GM18499 (cell line): ENCODE measurements at regions not wholly inside any gene's neighbourhood (a gene's known extent, or its start where the extent isn't known, plus 50 kb on each side); places are given as distances from the start of the nearest gene placed in this dataset.
"Not testable (repeated sequence)": the region's sequence is repeated elsewhere in the genome, so short reads cannot be mapped to it uniquely, and the experiment has no call there.

Experiments used
- ATAC-seq: cut with Tn5 transposase; IDR thresholded peaks from one replicate; pipeline ENCODE4 v1.9.1; 2021; ENCODE audit warnings: moderate number of reproducible peaks; ENCODE audit not compliant: insufficient read depth, unreplicated experiment

DNA sequence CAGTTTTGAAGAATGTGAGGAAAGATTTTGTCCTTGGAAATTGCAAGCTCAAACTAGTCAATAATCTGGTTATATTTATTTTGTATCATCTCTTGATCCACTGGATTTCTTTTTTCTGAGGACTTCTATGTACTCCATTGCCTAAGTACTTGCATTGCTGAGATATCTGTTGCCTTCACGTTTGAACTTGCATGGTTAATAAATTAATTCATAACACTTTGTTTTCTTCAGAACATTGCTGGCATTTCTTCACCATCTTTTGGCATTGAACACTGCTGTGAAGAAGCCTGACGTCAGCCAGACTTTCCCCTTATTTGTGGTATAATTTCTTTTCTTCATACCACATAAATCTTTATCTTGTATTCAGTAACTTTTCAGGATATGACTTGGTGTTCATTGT, 246.0 kb upstream of the KIF2A start:
- no peak for ATAC-seq

DNA sequence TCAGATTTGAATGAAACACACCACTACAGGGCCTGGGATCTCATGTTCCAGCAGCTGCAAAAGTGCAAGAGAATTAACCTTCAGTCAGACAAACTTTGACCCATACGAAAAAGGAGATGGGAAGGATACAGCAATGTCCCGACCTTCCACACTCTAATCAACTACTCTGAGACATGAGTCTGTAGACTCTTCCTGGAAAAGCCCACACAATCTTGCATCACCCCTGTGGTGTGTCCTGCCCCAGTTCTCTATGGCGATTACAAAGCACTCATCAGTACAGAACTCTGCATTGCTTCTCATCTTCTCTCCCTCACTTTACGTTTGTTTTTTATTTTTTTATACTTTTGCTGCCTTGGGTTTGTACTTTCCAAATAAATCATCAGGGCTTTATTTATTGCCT, 241.0 kb upstream of the KIF2A start:
- ATAC-seq, result no peak

DNA sequence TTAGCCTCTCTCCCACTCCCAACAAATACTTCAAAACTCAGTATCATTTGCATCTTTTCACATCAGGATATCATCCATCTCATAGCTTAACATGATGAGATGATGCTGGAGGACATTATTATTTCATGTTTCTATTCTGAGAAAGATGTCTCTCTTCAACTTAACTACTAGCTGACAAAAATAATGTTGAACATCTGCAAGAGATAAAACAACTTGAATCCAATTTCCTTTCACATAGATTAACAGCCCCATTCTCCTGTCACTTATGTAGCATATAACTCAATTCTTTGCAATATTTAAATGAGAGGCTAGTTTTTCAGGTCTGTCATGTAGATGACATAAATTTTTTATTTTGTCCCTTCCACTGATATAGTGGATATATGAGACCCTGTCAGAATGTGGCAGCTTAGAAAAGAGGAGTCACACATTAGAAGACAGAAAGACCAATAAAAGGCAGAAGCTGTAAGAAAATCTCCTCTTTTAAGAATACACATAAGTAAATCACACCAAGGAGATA, 239.2 kb upstream of the KIF2A start:
- no peak for ATAC-seq

DNA sequence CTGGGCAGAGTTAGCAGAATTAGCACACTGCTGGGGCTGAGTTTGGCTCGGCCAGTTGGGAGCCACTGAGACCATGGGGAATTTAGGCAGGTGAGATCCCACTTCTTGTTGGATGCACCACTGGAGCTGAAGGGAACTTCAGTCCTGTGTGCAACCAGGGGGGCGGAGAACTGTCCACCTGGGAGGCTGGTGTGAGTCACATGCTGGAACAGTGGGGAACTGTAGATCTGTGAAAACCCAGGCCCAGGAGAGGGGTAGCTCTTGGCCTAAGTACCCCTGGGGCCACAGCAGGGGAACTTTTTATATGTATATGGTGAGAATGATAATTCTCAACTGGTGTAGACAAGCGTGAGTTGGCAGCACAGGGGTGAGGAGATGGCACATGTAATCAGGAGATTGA, 237.5 kb upstream of the KIF2A start:
- ATAC-seq, result no peak

DNA sequence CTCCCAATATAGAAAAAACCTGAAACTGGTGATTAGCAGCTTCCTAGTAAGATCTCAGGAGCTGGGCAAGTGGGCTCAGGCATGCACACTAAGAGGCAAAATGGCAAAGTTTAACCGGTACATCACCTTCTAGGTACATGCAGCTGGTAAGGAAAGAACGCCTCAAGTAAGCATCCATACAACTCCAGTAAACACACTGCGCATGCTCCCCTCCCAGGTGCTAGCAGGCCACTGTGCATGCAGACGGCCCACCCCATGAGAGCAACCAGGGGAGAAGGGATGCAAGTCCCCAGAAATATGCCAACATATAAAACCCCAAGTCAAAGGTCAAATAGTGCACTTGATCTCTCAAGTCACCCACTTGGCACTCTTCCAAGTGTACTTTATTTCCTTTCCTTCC, 228.6 kb upstream of the KIF2A start:
- no peak for ATAC-seq

DNA sequence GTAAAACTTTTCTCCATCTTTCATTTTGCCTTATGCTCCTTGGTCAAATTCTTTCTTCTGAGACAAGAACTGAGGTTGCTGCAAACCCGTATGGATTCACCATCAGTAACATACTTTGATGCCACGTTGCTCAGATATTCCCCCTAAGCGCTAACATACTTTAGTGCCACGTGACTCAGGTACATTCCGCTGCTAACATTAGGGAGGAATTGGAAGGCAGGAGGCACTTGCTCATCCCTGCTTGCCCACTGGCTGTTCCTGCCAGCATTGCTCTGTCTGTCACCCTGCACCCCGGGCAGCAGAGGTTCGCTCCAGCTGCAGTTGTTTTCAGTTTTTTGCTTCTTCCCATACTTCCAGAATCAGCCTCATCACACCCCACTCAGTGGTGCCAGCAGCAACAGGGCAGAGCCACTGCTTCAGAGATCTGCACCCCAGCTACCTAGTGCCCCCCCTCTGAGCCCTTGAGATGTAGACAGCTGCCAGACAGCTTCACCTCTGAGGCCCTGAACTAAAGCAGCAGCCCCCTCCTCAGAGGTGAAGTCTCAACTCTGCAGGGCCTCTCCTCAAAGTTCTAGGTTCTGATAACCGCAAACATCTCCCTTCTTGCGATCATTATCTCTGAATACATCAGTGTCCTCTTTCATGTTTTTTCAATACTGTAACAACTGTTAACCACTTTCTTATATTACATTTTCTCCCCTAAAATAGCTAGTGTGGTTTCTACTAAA, 228.0 kb upstream of the KIF2A start:
- ATAC-seq, result no peak

DNA sequence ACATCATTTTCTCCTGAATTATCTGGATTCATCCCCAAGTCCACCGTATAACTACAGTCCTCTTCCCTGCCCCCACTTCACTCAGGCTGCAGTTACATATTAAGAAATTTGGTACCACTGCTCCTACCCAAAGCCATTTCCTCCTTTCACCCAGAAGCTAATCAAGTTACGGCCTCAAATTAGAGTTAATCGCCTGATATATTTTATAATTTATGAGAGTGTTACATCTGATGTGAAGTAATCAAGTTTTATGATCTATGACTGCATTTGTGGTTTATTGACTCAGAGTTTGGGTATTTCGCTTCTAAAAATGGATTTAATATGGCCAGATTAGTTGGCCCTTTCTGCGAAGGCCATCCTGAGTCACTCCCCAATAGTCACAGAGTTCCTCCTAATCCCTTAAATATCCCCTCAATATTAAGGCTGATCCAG, 223.6 kb upstream of the KIF2A start:
- ATAC-seq, result no peak

DNA sequence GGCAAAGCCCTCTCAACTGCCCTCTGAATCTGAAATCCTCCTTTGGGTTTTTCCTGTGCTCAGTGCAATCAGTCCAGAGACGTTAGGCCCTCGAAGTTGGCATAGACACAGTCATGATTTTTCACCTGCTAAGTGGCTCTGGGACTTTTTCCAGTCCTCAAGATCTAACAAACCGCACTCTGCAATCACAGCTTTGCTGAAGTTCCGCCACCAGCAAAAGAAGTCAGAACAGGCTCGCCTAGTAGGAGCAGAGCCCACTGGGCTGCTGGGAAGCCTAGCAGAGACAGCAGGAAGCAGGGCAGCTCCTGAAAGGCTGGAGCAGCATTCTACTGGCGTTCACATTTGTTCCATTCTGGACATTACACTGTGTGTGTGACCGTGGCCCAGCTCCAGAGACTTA, 222.8 kb upstream of the KIF2A start:
- no peak for ATAC-seq

DNA sequence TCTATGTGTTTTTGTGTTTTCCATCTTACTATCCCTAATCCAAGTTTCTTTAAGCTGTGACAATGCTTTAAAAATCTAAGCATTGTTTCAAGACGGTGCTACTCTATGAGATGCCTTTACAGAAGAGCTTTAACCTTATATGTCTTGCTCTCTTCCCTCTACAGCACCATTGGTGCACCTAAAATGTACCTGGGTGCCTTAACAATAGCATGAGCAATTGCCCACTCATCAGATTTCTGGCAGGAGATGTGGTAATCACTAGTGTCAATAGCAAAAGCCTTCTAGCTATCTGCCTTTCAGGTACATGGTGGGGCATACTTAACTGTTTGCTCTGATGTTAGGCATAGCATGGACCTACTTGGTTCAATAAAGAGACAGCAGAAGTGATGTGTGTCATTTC, 222.3 kb upstream of the KIF2A start:
- ATAC-seq, result no peak

DNA sequence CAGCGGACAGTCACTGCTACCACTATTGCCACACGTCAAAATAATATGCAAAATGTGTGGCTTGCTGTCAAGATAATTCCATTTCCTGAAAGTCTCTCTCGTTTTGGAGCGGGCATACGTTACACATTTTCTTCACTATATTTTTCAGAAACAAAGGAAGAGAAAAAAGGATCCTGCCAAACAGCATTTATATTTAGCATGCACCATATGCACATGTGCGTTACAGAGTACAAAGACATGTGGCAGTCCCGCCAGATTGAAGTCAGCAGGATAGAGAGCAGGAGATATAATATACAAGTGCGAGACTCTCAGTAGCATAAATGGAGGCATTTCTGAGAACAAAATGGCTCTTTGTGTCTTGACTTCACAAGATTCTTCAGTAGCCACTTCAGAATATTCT, 221.6 kb upstream of the KIF2A start:
- no peak for ATAC-seq

DNA sequence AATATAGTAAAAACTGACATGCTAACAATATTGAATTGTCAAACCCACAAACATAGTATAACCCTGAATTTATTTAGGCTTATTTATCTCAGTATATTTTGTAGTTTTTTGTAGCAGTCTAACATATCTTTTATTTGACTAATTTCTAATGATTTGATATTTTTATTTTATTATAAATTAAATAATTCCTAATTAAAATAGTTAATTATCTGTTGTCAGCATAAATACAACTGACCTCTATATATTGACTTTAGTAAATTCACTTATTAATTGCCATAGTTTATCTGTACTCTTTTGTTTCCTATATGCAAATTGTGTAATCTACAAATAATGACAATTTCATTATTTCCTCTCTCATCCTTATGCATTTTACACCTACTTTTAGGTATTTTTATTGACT, 215.1 kb upstream of the KIF2A start:
- no peak for ATAC-seq

DNA sequence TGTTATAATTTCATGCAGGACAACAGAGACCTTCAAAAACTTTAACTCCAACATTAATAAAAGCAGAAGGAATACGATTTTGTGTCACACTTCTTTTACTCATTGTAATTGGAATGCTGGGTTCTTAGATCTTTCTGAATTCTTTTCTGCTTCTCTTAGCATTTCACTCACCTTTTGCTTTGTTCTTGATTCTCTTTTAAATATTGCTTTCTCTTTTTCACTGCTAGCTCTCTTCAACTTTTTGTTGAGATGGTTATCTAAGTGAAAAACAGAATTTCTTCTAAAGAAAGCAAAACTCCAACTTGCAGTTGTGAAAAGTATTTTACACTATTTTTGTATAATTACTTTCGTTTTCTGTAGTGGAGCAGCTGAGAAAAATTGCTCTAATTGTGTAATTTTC, 212.6 kb upstream of the KIF2A start:
- no peak for ATAC-seq

DNA sequence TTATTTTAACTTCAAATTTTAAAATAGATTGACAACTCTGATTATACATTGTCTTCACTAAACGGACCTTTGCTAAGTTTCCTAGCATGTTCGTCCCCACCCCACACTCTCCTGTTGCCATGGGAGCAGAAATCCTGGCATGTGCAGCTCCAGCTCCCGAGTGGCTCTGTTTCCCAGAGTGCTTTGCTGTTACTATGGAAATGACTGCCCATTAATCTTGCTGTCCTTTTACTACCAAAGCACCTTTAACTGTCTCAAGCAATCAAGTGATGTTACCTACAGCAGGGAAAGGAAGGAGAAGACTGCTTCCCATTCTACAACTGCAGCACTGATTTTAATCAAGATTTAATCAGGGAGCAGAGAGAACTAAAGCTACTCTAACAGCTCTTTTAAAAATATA, 212.0 kb upstream of the KIF2A start:
- no peak for ATAC-seq

DNA sequence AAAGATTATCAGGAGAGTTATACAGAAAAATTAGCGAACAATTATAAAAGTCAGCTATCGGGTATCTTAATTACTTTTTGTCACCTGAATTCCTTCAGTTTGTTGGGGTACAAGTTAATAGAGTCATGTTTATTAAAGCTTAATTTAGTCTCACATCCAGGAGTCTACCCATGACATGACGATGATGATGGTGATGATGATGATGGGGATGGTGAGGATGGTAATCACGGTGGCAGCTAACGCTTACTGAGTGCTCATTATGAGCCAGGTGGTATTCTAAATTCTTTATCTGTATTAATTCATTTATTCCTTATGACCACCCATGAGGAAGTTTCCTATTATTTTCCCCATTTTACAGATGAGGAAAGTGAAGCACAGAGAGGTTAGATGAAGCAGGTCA, 208.6 kb upstream of the KIF2A start:
- no peak for ATAC-seq

DNA sequence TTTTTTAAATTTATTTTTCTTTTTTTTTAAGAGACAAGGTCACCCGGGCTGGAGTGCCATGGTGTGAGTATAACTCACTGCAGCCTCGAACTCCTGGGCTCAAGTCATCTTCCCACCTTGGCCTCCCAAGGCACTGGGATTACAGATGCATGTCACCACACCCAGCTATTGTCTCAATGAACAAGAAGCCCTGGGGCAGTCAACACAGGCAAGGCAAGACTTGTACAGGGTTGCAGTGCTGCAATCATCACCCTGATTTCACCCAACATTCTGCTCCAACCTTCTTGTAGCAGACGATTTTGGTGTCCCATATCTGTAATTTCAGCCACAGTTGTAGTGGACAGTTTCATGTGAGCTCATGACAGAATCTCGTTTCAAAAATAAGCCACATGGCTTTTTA, 205.8 kb upstream of the KIF2A start:
- no peak for ATAC-seq

DNA sequence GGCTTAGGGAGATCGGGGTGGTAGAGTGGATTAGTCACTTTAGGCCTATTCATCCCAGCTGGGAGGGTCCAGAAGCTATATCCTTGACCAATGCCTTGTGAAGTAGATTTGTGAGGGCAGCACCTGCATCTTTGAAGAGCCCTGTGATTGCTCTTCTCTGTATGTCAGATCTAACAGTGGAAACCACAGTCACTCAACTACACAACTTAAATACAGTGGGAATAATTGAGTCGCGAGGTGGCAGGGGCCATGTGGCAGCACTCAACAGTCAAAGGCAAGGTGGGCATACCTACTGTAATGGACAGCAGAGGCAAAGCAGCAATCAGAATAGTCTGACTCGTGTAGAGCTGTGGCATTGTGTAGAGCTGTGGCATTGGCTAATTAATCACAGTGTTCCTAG, 202.1 kb upstream of the KIF2A start:
- ATAC-seq, result not testable (repeated sequence)

DNA sequence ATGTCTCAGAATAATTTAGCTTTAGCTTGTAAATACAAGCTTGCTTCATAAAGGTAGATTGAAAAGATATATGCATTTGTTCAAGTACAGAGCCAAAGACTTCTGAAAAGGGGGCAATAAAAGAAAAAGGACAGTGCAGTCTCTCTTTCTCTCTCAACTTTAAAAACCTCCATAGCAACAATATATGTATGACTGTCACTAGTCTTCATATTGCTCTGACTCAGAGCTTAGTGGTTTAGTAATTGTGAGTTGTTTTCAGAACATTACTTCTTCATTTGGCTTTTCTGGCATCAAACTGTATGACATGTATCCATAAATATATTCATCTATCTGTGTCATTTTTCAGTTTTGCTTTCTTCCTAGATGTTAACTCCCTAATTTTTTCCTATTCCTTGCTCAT, 194.6 kb upstream of the KIF2A start:
- ATAC-seq, result no peak

DNA sequence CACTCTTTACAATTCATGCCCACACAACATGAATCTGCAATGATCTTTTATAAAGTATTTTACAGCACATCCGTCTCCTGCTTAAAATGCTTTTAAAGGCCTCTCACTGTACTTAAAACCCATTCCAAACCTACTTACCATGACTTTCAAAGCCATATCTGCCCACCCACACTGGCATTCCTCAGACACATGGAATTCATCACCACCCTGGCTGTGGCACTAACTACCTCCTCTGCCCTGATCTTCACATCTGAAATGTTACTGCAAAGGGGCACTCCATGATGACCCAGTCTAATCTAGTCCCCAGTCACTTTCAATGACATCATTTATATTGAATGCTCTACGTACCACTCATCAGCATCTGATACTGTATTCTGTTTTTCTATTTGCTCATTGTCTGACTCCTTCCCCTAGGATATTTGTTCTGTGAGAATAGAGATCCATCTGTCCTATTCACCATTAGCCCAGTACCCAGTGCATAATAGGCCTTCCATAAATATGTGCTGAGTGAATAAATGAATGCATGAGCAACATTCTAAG, 193.2 kb upstream of the KIF2A start:
- ATAC-seq, result no peak

DNA sequence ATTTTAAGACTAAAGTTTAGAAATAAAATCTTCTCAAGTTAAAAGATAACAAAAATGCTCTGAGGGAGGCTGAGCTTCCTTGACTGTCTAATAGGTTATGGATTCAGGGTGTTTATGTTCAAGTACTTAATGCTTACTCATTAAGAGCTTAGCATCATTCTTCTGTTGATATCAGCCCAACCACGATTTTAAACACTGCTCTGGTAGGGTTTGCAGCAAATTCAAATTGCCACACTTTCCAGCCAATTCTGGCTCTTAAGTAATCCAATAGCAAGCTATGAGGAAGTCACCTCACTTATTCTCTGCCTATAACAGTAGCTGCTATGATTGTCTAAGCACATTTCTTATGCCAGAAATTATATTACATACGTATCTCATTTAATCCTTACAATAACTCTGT, 191.0 kb upstream of the KIF2A start:
- ATAC-seq, result no peak

DNA sequence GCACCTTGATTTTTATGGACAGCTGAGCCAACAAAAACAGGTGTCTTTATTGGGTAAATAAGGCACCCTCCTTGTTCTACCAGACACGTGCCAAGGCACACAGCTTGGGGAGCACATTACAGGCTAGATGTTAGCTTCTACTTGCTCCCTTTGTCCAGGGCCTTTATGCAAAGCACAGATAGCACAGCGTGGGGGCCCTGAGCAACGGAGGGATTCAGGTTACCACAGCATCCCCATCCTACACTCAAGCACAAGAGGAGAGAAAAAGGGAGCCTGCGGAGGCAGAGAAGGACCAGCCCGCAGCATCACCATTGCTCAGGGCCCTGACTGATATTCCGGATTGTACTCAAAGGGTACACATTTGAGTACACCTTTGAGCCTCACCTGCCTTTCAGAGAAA, 181.7 kb upstream of the KIF2A start:
- ATAC-seq, result no peak

DNA sequence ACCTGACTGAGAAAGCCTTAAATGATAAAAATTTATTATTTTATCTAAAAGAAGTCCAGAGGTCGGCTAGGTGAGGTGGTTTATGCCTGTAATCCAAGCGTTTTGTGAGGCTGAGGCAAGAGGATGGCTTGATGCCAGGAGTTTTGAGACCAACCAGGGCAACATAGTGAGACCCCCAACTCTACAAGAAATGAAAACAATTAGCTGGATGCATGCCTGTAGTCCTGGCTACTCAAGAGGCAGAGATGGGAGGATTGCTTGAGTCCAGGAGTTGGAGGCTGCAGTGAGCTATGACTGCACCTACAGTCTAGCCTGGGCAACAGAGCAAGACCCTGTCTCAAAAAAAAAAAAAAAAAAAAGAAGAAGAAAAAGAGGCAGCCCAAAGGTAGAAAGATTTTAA, 179.9 kb upstream of the KIF2A start:
- ATAC-seq, result no peak

DNA sequence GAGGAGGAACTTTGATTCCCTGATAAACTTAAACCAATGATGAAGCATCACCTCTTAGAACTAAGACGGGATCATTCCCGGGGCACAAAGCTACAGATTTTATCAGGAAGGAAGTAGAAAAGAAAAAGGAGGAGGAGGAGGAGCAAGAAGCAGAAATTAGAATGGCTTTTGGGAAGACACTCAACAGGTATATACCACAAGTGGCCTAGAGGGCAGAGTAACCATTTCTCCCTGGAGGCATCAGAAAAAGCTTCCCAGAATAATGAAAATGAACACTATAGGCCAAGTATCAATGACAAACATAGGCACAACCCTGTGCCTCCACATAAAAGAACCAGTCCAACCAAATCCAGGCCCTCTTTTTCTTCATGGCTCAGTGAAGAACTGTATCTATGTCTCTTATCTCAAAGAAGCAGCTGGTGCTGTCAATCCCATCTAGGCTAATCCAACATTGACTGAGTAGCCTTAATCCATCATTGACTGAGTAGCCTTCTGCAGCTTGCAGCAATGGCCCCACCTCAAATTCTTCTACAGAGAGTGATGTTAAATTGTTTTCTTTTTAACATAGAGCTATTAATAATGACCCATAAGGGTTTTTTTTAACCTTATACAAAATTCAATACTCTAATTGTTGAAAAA, 178.8 kb upstream of the KIF2A start:
- no peak for ATAC-seq
